K562 (cell line): ENCODE measurements at regions not wholly inside any gene's neighbourhood (a gene's known extent, or its start where the extent isn't known, plus 50 kb on each side); places are given as distances from the start of the nearest gene placed in this dataset.

Source experiments
- CHCHD3 ChIP-seq: fragments of 250-450 bp; sonication (Bioruptor Pico); IDR thresholded peaks from 2 replicates; pipeline ENCODE4 v2.1.2; 2022; ENCODE audit warnings: mild to moderate bottlenecking
- FOXA1 ChIP-seq: fragments of 450-650 bp; IDR thresholded peaks from 2 replicates; pipeline ENCODE4 v1.6.1; 2016; ENCODE audit warnings: mild to moderate bottlenecking, borderline replicate concordance
- KLF13 ChIP-seq: fragments of 450-650 bp; IDR thresholded peaks from 2 replicates; pipeline ENCODE4 v1.6.1; 2016; ENCODE audit warnings: missing genetic modification characterization, low read depth, mild to moderate bottlenecking, missing compliant biosample characterization, moderate library complexity, borderline replicate concordance

GRCh38 chr17:72429066-72429638, 308.3 kb downstream of the SOX9 start:
- TF ChIP-seq KLF13 (no peak), FOXA1 (no peak), CHCHD3 (CRISPR knock-in tag) (no peak)
